ENCODE measurements at regions not wholly inside any gene's neighbourhood (a gene's known extent, or its start where the extent isn't known, plus 50 kb on each side); places are given as distances from the start of the nearest gene placed in this dataset.

- TF ChIP-seq, protein P1, sequence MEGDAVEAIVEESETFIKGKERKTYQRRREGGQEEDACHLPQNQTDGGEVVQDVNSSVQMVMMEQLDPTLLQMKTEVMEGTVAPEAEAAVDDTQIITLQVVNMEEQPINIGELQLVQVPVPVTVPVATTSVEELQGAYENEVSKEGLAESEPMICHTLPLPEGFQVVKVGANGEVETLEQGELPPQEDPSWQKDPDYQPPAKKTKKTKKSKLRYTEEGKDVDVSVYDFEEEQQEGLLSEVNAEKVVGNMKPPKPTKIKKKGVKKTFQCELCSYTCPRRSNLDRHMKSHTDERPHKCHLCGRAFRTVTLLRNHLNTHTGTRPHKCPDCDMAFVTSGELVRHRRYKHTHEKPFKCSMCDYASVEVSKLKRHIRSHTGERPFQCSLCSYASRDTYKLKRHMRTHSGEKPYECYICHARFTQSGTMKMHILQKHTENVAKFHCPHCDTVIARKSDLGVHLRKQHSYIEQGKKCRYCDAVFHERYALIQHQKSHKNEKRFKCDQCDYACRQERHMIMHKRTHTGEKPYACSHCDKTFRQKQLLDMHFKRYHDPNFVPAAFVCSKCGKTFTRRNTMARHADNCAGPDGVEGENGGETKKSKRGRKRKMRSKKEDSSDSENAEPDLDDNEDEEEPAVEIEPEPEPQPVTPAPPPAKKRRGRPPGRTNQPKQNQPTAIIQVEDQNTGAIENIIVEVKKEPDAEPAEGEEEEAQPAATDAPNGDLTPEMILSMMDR (conservative IDR thresholded peaks at IDR 0.05; ENCODE audit: low read depth, low read length): no peak
- TF ChIP-seq EZH2phosphoT487 (IDR thresholded peaks at IDR 0.05; ENCODE audit: borderline replicate concordance, low read length): no peak
Observed at GRCh38 chr1:222257027-222257426, 290.9 kb downstream of the HHIPL2 start.

All from PC-3 (cell line).